ENCODE measurements at regions not wholly inside any gene's neighbourhood (a gene's known extent, or its start where the extent isn't known, plus 50 kb on each side); places are given as distances from the start of the nearest gene placed in this dataset.

DNA sequence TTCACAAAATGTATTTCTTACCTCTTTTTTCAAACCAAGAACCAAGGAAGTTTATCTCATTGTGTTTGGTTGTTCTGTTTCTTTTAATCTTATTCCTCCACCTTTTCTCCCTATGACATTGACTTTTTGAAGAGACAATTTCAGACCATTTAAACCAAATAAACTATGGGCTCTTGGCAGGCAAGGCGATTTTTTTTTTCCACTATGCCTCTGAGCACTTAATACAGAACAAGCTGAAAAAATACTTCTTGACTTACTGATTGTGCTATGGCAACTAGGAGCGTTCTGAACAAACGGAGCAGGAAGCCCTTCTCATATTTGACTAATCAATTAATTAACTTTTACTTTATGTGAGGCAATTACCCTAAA lies 98.0 kb downstream of the ZNF664 start:
- Histone ChIP-seq H3K9ac (ENCODE audit: insufficient read depth in 1 of 2, low read depth in 2 of 2, low read length in 2 of 2) (no peak overlapping the region), H3K4me1 (replicated peaks in 1 of 2; ENCODE audit: control insufficient read depth in 2 of 2, insufficient read depth in 2 of 2, low read length in 2 of 2) (peaks cover 0 to 5% of the 10 kb centered on the region in 2 experiments; a peak in 2 of 5 replicates), H3K4me2 (ENCODE audit: insufficient read depth, low read length) (no peak overlapping the region), H2AFZ (ENCODE audit: low read depth, low read length) (no peak overlapping the region), H3K9me3 (replicated peaks; ENCODE audit: control insufficient read depth, insufficient read depth, low read depth, low read length) (0 out of 2 replicates have a peak, but pooled peaks cover 3% of the 10 kb centered on the region), H3K27me3 (ENCODE audit: control insufficient read depth in 2 of 2, insufficient read depth in 2 of 2, low read length in 2 of 2) (peaks cover 9 to 30% of the 10 kb centered on the region in 2 experiments; a peak in 4 of 5 replicates), H3K4me3 (no peak overlapping the region), H3K36me3 (ENCODE audit: control insufficient read depth, insufficient read depth, low read length) (no peaks in the 10 kb centered on the region), H3K9me1 (ENCODE audit: control insufficient read depth, insufficient read depth, low read length) (no peaks in the 10 kb centered on the region), H4K20me1 (replicated peaks; ENCODE audit: control insufficient read depth, insufficient read depth, low read length) (no peaks in the 10 kb centered on the region), H3K27ac (ENCODE audit: extremely low read depth, low read depth, low read length) (no peak overlapping the region), H3K79me2 (ENCODE audit: control insufficient read depth, insufficient read depth, low read length) (no peaks in the 10 kb centered on the region)
- in situ Hi-C loops (cut with MboI) (no loop called here), intact Hi-C loops (cut with micrococcal nuclease) (no loop called here)
- WGBS (ENCODE audit: insufficient coverage, low coverage, missing lambda C conversion rate), result 0% methylated on average over 3 of the region's 3 CpGs
- ATAC-seq (no peak), FAIRE-seq (no peak), DNase-seq (ENCODE audit: extremely low read depth in 1 of 4, low spot score in 3 of 4) (no peak)
- ChIA-PET POLR2A (interaction anchor here (0.7 kb wide), 1 partner anchor 187 kb away, joined by 3 read pairs; no protein-coding TSS in a partner anchor), CTCF (ENCODE audit: low intra/inter-chr PET ratio) (no interaction called here)
- BruUV-seq (replicated peaks), result no TSS peak
- TF ChIP-seq ZNF445 (CRISPR knock-in tag; IDR thresholded peaks at IDR 0.05; ENCODE audit: low read depth), result no peak
- TF ChIP-seq, protein P1, sequence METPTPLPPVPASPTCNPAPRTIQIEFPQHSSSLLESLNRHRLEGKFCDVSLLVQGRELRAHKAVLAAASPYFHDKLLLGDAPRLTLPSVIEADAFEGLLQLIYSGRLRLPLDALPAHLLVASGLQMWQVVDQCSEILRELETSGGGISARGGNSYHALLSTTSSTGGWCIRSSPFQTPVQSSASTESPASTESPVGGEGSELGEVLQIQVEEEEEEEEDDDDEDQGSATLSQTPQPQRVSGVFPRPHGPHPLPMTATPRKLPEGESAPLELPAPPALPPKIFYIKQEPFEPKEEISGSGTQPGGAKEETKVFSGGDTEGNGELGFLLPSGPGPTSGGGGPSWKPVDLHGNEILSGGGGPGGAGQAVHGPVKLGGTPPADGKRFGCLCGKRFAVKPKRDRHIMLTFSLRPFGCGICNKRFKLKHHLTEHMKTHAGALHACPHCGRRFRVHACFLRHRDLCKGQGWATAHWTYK (CRISPR knock-in tag; IDR thresholded peaks at IDR 0.05), result no peak
- no peak for TF ChIP-seq RCOR1 (IDR thresholded peaks at IDR 0.05; ENCODE audit: borderline replicate concordance in 1 of 2, low read depth in 2 of 2, low read length in 2 of 2)
- TF ChIP-seq, protein P2, sequence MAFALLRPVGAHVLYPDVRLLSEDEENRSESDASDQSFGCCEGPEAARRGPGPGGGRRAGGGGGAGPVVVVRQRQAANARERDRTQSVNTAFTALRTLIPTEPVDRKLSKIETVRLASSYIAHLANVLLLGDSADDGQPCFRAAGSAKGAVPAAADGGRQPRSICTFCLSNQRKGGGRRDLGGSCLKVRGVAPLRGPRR (CRISPR knock-in tag; IDR thresholded peaks at IDR 0.05), result no peak
- no peak for TF ChIP-seq FOSL1 (tag; conservative IDR thresholded peaks at IDR 0.05)
- no peak for TF ChIP-seq ZKSCAN8 (CRISPR knock-in tag; IDR thresholded peaks at IDR 0.05)
- TF ChIP-seq C11orf30 (IDR thresholded peaks at IDR 0.05; ENCODE audit: low read depth), result no peak
- TF ChIP-seq, protein P3, sequence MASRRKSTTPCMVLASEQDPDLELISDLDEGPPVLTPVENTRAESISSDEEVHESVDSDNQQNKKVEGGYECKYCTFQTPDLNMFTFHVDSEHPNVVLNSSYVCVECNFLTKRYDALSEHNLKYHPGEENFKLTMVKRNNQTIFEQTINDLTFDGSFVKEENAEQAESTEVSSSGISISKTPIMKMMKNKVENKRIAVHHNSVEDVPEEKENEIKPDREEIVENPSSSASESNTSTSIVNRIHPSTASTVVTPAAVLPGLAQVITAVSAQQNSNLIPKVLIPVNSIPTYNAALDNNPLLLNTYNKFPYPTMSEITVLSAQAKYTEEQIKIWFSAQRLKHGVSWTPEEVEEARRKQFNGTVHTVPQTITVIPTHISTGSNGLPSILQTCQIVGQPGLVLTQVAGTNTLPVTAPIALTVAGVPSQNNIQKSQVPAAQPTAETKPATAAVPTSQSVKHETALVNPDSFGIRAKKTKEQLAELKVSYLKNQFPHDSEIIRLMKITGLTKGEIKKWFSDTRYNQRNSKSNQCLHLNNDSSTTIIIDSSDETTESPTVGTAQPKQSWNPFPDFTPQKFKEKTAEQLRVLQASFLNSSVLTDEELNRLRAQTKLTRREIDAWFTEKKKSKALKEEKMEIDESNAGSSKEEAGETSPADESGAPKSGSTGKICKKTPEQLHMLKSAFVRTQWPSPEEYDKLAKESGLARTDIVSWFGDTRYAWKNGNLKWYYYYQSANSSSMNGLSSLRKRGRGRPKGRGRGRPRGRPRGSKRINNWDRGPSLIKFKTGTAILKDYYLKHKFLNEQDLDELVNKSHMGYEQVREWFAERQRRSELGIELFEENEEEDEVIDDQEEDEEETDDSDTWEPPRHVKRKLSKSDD (conservative IDR thresholded peaks at IDR 0.05; ENCODE audit: low read length), result no peak
- TF ChIP-seq RUNX1 (IDR thresholded peaks at IDR 0.05; ENCODE audit: low read depth), result no peak
- no peak for TF ChIP-seq ASH1L (IDR thresholded peaks at IDR 0.05; ENCODE audit: borderline replicate concordance, low read depth, partially characterized antibody)
- TF ChIP-seq, protein P4, sequence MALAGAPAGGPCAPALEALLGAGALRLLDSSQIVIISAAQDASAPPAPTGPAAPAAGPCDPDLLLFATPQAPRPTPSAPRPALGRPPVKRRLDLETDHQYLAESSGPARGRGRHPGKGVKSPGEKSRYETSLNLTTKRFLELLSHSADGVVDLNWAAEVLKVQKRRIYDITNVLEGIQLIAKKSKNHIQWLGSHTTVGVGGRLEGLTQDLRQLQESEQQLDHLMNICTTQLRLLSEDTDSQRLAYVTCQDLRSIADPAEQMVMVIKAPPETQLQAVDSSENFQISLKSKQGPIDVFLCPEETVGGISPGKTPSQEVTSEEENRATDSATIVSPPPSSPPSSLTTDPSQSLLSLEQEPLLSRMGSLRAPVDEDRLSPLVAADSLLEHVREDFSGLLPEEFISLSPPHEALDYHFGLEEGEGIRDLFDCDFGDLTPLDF (CRISPR knock-in tag; IDR thresholded peaks at IDR 0.05), result no peak
- TF ChIP-seq SRSF1 (IDR thresholded peaks at IDR 0.05; ENCODE audit: low read depth, low read length), result no peak
- TF ChIP-seq, protein P5, sequence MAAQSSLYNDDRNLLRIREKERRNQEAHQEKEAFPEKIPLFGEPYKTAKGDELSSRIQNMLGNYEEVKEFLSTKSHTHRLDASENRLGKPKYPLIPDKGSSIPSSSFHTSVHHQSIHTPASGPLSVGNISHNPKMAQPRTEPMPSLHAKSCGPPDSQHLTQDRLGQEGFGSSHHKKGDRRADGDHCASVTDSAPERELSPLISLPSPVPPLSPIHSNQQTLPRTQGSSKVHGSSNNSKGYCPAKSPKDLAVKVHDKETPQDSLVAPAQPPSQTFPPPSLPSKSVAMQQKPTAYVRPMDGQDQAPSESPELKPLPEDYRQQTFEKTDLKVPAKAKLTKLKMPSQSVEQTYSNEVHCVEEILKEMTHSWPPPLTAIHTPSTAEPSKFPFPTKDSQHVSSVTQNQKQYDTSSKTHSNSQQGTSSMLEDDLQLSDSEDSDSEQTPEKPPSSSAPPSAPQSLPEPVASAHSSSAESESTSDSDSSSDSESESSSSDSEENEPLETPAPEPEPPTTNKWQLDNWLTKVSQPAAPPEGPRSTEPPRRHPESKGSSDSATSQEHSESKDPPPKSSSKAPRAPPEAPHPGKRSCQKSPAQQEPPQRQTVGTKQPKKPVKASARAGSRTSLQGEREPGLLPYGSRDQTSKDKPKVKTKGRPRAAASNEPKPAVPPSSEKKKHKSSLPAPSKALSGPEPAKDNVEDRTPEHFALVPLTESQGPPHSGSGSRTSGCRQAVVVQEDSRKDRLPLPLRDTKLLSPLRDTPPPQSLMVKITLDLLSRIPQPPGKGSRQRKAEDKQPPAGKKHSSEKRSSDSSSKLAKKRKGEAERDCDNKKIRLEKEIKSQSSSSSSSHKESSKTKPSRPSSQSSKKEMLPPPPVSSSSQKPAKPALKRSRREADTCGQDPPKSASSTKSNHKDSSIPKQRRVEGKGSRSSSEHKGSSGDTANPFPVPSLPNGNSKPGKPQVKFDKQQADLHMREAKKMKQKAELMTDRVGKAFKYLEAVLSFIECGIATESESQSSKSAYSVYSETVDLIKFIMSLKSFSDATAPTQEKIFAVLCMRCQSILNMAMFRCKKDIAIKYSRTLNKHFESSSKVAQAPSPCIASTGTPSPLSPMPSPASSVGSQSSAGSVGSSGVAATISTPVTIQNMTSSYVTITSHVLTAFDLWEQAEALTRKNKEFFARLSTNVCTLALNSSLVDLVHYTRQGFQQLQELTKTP (IDR thresholded peaks at IDR 0.05; ENCODE audit: low read depth in 1 of 2, partially characterized antibody in 2 of 2), result no peak
